ENCODE measurements at regions not wholly inside any gene's neighbourhood (a gene's known extent, or its start where the extent isn't known, plus 50 kb on each side); places are given as distances from the start of the nearest gene placed in this dataset.

- no peak for DNase-seq (ENCODE audit: low read depth)
Observed at GRCh38 chr21:43302769-43303168, 124.2 kb downstream of the SIK1 start.

- no peak for DNase-seq (ENCODE audit: low read depth)
Observed at GRCh38 chr21:43302062-43302700, 124.8 kb downstream of the SIK1 start.

- DNase-seq (ENCODE audit: low read depth), result no peak
Observed at GRCh38 chr21:43301409-43302061, 125.4 kb downstream of the SIK1 start.

GRCh38 chr21:43300496-43301408, 126.2 kb downstream of the SIK1 start:
- no peak for DNase-seq (ENCODE audit: low read depth)

- DNase-seq (ENCODE audit: low read depth), result no peak
Observed at GRCh38 chr21:43299441-43300277, 127.3 kb downstream of the SIK1 start.

GRCh38 chr21:43298546-43299440, 128.1 kb downstream of the SIK1 start:
- DNase-seq (ENCODE audit: low read depth), result no peak

- DNase-seq (ENCODE audit: low read depth), result no peak
Observed at GRCh38 chr21:43297989-43298388, 128.9 kb downstream of the SIK1 start.

GRCh38 chr21:43297391-43297981, 128.7 kb downstream of the CRYAA start:
- no peak for DNase-seq (ENCODE audit: low read depth)

- no peak for DNase-seq (ENCODE audit: low read depth)
Observed at GRCh38 chr21:43295066-43295958, 126.5 kb downstream of the CRYAA start.

- no peak for DNase-seq (ENCODE audit: low read depth)
Observed at GRCh38 chr21:43294194-43294902, 125.5 kb downstream of the CRYAA start.

GRCh38 chr21:43292866-43293142, 124.0 kb downstream of the CRYAA start:
- no peak for DNase-seq (ENCODE audit: low read depth)

- no peak for DNase-seq (ENCODE audit: low read depth)
Observed at GRCh38 chr21:43292041-43292865, 123.4 kb downstream of the CRYAA start.

- DNase-seq (ENCODE audit: low read depth), result no peak
Observed at GRCh38 chr21:43291347-43291950, 122.6 kb downstream of the CRYAA start.

- DNase-seq (ENCODE audit: low read depth), result no peak
Observed at GRCh38 chr21:43290421-43291346, 121.9 kb downstream of the CRYAA start.

- DNase-seq (ENCODE audit: low read depth), result no peak
Observed at GRCh38 chr21:43289966-43290365, 121.2 kb downstream of the CRYAA start.

- DNase-seq (ENCODE audit: low read depth), result no peak
Observed at GRCh38 chr21:43289442-43289841, 120.6 kb downstream of the CRYAA start.

Data from T follicular helper cell (primary cell).